Activated CD8-positive, alpha-beta memory T cell treated with anti-CD3 and anti-CD28 coated beads, Interleukin-2, amount 50 U/mL, for 4 hours (primary cell): ENCODE measurements at regions not wholly inside any gene's neighbourhood (a gene's known extent, or its start where the extent isn't known, plus 50 kb on each side); places are given as distances from the start of the nearest gene placed in this dataset.
"Not testable (repeated sequence)": the region's sequence is repeated elsewhere in the genome, so short reads cannot be mapped to it uniquely, and the experiment has no call there.

Source experiments
- DNase-seq: peaks from one replicate; pipeline ENCODE4 v3.0.0-alpha.2; 2020

- no peak for DNase-seq
Measured at GRCh38 chr2:60355849-60356261, 197.6 kb downstream of the BCL11A start.

DNA sequence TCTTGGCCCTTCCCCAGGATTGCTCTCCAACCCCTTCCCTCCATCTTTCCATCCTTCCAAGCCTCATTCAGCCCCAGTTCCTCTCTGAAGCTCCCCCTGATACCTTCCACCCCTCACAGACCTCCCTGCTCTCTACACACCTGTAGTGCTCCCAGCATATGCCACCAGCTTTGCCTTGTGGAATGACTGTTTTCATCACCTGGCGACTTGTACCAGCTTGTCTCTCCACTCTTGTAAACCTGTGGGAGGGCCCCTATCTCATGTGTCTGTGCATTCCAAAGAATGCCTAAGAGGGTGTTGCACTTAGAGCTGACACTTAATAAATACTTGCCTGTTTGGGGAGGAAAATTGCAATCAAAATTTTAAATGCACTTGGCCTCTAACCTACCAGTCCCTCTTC lies 198.7 kb downstream of the BCL11A start:
- DNase-seq: no peak

- no peak for DNase-seq
Measured at GRCh38 chr2:60353863-60354262, 199.6 kb downstream of the BCL11A start.

DNA sequence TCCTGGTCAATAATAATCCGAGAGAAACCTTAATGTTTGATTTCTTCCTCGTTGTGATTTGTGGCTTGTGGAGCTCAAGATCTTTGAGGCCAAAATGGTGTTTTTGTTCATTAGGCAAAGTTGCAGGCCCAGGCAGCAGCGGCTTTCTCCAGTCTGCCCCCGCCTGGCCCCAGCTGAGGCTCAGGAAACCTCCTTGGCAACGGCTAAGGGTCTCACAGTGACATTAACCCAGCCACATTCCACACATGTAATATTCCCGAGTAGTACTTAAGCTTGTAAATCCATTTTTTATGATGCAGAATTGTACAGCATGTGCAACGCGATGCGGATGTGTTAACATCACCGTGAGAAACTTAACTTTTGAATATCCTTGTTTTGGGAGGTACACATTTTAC lies 200.1 kb downstream of the BCL11A start:
- no peak for DNase-seq

GRCh38 chr2:60352491-60353405 lies 200.7 kb downstream of the BCL11A start:
- no peak for DNase-seq

DNA sequence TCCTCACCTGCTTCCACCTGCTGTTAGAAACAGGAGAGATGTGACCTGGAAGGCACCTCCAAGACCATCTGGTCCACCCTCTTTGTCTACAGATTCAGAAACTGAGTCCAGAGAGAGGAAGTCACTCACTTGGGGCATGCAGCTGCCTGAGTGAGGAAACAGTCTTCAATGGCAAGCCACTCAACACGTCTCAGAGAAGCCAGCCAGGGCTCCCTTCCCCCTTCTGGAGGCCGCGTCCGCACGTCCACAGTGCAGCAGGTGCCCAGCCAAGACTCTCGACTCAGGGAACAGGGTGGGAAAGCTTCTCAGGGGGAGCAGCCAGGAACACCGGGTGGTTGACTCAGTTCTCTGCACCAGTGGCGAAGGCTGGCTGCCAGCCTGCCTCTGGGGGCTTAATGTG lies 201.7 kb downstream of the BCL11A start:
- no peak for DNase-seq

- DNase-seq: no peak
Measured at GRCh38 chr2:60351321-60351720, 202.1 kb downstream of the BCL11A start.

GRCh38 chr2:60350791-60351190 lies 202.7 kb downstream of the BCL11A start:
- DNase-seq: no peak

GRCh38 chr2:60347781-60348180 lies 205.7 kb downstream of the BCL11A start:
- no peak for DNase-seq

DNA sequence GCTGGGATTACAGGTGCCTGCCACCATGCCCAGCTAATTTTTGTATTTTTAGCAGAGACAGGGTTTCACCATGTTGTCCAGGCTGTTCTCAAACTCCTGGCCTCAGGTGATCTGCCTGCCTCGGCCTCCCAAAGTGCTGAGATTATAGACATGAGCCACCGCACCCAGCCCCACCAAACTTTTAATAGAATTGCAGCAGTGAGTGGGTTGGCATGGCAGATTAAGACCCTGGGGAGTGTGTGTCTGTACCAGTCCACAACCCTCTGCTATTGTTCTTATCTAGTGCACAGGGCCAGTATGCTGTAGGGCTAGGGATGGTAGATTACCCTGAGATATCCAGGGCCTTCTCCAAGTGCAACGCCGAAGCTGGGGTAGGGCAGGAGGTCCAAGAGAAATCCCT lies 211.0 kb downstream of the BCL11A start:
- DNase-seq: not testable (repeated sequence)

- no peak for DNase-seq
Measured at GRCh38 chr2:60341151-60341550, 212.3 kb downstream of the BCL11A start.

DNA sequence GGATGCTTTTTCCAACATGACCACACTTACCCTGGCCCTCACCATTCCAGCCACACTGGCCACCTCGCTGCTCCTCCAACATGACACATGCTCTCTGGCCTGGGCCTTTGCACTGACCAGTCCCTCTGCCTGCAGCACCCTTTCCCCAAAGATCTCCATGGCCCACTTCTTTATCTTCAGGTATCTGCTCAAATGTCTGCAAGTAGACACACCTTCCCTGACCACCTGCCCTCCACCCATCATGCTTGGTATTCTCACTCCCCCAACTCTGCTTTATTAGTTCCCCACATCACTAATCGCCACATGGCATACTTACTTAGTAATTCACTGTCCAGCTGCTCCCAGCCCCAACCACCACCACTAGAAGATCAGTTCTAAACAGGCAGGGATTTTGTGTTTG lies 214.2 kb downstream of the BCL11A start:
- DNase-seq: no peak

DNA sequence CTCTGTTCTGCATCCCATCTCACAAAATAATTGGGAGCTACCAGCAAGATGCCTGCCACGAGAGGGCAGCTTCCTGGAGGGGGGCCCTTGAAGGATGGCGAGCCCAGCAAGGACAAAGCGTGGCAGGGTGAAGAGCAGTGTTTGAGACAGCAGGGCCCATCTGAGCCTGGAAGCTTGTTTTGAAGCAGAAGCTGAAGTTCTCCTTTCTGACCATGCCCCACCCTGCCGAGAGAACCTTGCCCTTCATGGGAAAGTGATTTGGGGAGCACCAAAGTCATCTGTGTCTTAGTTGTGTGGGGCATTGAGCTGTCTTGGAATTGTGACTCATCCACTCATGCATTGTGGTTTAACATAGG lies 216.3 kb downstream of the BCL11A start:
- DNase-seq: no peak

- no peak for DNase-seq
Measured at GRCh38 chr2:60336442-60337141, 216.9 kb downstream of the BCL11A start.

DNA sequence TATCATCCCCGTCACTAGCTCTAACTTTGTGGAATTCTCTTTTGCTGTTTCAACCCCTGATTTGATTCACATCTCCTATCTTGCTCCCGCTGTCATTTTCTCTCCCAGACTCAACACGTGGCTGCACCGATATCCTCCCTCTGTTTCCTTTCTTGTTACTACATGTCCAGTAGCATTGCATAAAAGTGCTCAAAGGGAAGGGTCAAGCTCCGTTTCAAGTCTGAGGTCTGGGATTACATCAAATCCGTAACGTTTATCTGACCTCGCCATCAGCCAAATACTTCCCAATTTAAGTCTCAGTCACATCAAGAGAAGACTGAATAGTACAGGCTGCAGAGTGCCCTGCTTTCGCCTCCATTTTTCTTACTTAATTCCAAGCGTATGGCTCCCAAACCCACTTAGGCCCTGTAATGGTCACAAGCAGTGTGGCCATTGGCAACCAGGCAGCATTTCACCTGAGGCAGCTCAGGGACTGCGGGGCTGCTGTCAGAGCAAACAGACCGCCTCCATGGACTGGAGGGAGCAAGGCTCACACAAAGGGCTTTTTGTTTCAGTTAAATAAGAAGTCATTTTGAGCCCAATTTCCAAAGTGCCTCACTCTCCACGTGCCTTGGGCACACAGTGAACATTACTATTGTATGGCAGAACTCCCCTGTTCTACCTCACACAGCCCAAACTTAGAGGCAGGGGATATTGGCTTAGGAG lies 217.8 kb downstream of the BCL11A start:
- DNase-seq: no peak

- DNase-seq: no peak
Measured at GRCh38 chr2:60334610-60335009, 218.8 kb downstream of the BCL11A start.

GRCh38 chr2:60333264-60333663 lies 220.2 kb downstream of the BCL11A start:
- no peak for DNase-seq

- no peak for DNase-seq
Measured at GRCh38 chr2:60331115-60331809, 222.2 kb downstream of the BCL11A start.

- no peak for DNase-seq
Measured at GRCh38 chr2:60329225-60329624, 224.2 kb downstream of the BCL11A start.

- no peak for DNase-seq
Measured at GRCh38 chr2:60324536-60324935, 228.9 kb downstream of the BCL11A start.

- no peak for DNase-seq
Measured at GRCh38 chr2:60321816-60322215, 231.6 kb downstream of the BCL11A start.

DNA sequence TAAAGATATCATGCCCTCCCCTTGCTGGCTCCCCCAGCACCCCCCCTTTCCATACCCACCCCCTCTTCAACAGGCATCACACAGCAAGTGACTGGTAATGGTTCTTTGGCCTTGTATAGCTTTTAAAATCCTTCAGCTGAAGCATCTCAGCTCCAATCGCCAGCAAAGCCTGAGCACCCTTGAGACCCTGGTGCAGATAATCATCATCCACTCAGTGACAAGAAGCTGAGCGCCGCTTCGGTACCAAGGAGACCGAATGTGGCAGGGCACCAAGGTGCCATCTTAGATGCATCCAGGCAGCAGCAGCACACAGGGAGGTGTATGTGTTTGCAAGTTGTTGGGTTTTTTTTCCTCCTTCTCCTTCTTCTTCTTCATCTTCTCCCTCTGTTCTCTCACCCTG lies 232.7 kb downstream of the BCL11A start:
- DNase-seq: no peak

GRCh38 chr2:60319031-60319547 lies 234.4 kb downstream of the BCL11A start:
- no peak for DNase-seq
